GM21381 (cell line): ENCODE measurements at regions not wholly inside any gene's neighbourhood (a gene's known extent, or its start where the extent isn't known, plus 50 kb on each side); places are given as distances from the start of the nearest gene placed in this dataset.
"Not testable (repeated sequence)": the region's sequence is repeated elsewhere in the genome, so short reads cannot be mapped to it uniquely, and the experiment has no call there.

Experiments
- ATAC-seq: cut with Tn5 transposase; IDR thresholded peaks from one replicate; pipeline ENCODE4 v1.9.1; 2021; ENCODE audit warnings: mild to moderate bottlenecking, moderate library complexity; ENCODE audit not compliant: unreplicated experiment

GRCh38 chr14:43887523-43887922 lies 619.6 kb downstream of the FSCB start:
- ATAC-seq, result no peak

GRCh38 chr14:43877351-43877960 lies 629.6 kb downstream of the FSCB start:
- no peak for ATAC-seq

GRCh38 chr14:43872752-43873655 lies 634.1 kb downstream of the FSCB start:
- ATAC-seq, result no peak

DNA sequence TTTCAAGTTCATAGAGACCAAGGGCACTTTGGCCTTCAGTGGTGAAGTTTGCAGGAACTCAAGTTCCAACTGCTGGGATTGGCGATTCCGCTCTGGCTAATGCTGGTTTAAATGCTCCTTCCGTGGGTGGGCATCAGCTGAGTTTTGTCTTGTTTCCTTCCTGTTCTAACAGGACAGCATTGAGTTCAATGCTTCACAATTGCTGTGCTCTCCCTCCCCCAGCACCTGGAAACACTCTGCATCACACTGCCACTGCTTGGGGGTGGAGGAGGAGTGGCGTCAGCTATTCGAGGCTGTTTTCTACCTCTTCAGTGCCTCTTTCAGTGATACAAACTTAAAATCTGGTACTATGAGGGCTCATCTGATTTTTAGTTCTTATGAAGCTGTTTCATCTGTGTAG lies 634.9 kb downstream of the FSCB start:
- no peak for ATAC-seq

- ATAC-seq, result no peak
Measured at GRCh38 chr14:43858981-43859380, 648.1 kb downstream of the FSCB start.

DNA sequence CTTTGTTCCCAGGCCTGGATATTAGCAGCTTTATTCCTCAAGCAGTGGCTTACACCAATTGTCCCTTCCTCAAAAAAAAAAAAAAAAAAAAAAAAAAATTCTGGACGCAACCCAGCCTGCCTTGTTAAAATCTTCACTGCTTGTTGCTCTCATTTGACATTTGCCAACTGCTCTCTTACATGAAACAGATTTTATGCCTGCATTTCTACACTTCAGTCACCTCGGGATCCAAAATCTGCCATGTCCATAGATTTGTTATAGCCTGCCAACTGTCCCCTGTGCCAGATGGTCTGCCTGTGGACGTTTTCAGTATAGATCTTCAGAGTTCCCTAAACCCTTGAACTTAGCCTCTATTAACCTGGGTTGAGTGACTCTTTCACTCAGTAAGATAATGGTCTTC lies 651.5 kb downstream of the FSCB start:
- ATAC-seq, result no peak

GRCh38 chr14:43853541-43853940 lies 653.5 kb downstream of the FSCB start:
- no peak for ATAC-seq

DNA sequence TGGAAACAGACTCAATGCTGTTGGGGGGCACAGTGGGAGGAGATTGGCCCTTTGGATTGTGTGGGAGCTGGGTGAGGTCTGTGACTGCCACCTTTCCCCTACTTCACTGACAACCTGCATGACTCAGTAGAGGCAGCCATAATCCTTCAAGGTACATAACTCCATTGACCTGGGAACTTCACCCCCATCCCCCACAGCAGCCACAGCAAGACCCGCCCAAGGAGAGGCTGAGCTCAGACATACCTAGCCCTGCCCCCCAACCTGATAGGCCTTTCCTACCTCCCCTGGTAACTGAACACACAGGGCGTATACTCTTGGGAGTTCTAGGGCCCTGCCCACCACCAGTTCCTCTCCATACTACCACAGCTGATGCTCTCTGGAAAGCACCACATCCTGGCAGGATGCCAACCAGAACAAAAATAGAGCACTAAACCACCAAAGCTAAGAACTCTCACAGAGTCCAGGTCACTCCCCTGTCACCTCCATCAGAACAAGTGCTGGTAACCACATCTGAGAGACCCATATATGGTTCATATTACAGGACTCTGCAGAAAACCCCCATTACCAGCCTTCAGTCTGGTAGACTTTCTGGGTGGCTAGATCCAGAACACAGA lies 703.9 kb downstream of the FSCB start:
- ATAC-seq, result no peak

DNA sequence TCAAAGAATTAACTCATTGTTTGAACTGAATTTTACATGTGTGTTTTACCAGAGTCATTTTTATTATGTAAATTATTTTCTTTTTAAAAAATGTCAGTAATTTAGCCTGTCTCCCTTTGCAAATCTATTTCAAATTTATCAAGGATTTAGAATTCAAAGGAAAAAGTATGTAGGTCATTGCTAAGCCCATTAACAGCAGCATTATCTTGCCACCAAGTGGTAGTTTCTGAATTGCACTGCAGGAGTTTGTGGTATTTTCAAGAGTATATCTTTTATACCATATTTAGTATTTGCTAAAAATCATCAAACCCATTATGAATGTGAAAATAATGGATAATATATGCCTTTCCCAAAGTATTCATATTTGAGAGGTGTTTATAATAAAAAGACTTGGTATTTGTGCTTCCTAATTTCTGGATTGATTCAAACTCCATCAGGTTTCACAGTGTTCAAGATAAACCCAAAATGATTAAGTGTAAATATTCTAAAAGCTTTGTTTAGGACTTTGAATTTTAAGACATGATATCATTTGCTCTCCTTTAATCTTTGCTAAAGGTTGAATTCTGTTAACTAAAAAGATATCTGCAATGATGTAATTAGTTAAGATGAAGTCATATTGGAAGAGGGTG lies 711.4 kb downstream of the FSCB start:
- ATAC-seq, result no peak

- no peak for ATAC-seq
Measured at GRCh38 chr14:43793579-43793978, 713.5 kb downstream of the FSCB start.

GRCh38 chr14:43792980-43793379 lies 714.1 kb downstream of the FSCB start:
- no peak for ATAC-seq

- no peak for ATAC-seq
Measured at GRCh38 chr14:43790681-43791080, 716.4 kb downstream of the FSCB start.

GRCh38 chr14:43789458-43789857 lies 717.6 kb downstream of the FSCB start:
- ATAC-seq, result no peak

DNA sequence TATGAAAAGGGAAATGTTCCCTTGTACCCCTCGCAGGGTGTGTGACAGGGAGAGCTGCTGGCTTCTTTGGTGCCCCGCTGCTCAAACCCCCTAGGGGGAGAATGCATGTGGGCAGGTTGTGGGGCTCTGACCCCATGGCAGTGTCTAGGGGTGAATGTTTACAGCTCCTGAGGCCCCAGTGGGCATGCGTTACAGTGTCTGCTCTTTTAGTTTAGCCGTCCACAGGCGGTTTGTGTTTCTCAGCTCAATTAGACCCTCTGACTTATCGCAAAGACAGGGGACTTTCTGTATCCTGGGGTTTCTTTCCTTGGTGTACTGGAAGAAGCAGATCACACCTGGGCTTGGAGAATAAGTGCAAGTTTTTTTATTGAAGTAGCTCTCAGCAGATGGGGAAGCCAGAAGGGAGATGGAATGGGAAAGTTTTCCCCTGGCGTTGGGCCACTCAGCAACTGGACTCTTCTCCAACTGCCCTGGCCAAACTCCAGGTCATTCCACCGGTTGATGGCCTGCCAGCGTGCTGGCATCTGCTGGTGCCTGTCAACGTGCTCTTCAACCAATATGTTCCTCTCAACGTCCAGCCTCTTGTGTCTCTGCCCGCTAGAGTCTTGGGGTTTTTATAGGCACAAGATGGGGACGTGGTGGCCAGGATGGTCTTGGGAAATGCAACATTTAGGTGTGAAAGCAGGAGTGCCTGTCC lies 720.9 kb downstream of the FSCB start:
- ATAC-seq, result no peak

- not testable (repeated sequence) for ATAC-seq
Measured at GRCh38 chr14:43784432-43784831, 722.7 kb downstream of the FSCB start.

DNA sequence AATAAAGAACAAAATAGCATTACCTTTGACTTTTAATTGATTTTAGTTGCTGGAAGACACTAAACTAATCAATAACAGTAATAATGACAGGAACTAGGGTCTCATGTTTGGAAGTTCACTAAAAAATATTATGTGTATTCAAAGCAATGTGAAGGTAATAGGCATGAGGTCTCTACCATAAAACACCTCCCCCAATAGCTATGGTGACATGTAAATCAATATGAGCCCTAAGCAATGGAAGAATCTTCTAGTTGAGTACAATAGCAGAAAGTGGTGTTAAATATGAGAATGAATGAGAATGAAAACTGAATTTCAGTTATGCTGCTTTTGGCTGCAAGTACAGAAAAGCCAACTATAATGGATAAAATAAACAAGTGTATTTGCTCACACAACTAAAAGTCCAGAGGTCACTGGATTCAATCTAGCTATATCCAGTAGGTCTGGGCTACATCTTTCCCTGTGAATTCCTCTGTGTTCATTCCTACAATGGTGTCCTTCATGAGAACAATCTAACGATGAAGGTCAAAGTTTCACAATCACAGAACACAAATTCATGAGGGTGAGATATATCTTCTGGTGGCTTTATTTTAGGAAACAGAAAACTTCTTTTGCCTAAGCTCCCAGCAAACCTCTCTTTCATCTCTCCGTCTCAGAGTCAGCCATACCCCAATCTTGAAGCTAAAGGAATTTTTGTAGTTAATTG lies 728.0 kb downstream of the FSCB start:
- ATAC-seq, result no peak

DNA sequence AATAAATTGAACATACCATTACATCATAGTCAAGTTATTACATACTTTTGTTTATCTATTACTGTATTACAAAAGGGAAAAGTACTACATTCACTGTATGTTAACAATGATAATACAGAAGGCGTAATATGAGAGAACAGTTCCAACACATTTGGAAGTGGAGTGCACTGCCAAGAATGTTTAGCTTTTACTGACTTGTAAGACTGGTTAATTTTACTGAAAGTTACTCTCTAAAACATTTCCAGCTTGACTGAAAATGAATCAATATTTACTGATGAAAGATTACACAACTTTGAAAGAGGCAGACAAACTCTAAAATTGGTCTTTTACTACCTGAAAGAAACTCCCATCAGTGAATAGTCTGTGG lies 728.5 kb downstream of the FSCB start:
- ATAC-seq, result no peak

DNA sequence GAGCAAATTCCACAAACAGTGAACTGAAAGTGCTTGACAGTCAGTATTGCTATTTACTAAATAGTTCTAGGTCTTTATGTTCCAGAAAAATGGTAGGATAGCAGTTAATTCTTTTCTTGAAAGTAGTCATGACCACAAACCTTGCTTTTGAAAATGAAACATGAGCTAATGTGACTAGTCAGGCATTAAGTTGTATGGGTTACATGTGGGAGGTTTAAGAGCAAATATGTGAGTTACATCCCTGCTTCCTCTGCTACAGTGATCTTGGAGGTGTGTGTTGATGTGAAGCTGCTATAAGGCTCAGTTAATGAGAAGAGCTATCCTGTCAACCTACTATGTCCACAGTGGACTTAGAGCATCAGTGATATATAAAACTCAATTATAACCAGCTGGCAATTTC lies 741.6 kb downstream of the FSCB start:
- ATAC-seq, result no peak

GRCh38 chr14:43764433-43764832 lies 742.6 kb downstream of the FSCB start:
- ATAC-seq, result no peak

DNA sequence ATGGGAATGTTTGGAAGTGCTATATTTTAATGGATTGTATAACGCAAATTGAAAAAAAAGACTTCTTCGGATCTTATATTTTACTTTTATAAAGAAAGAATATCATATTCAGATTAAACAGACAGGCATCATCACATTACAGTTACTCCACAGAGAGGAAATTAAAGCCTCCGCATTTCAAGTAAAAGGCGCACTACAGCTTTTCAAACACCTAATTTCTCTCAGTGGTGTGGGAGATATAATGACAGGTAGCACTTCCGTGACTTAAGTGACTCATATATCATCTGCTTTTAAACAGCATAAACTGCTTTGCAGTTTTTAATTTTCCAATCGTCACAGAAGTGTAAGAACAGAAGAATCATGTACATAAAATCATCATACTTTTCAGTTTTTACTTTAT lies 751.4 kb downstream of the FSCB start:
- ATAC-seq, result no peak
